Endothelial cell of umbilical vein (primary cell): ENCODE measurements at regions not wholly inside any gene's neighbourhood (a gene's known extent, or its start where the extent isn't known, plus 50 kb on each side); places are given as distances from the start of the nearest gene placed in this dataset.

Experiments
- EZH2 ChIP-seq: IDR thresholded peaks from 2 replicates; pipeline ENCODE4 v1.6.1; 2012; ENCODE audit warnings: borderline replicate concordance, low read depth, mild to moderate bottlenecking, moderate library complexity, low read length, inconsistent platforms; ENCODE audit not compliant: severe bottlenecking
- FOS ChIP-seq: IDR thresholded peaks from 2 replicates; pipeline ENCODE4 v1.6.1; 2011; ENCODE audit warnings: mild to moderate bottlenecking, low read length, moderate library complexity, borderline replicate concordance; ENCODE audit not compliant: insufficient read depth
- MYC ChIP-seq: IDR thresholded peaks from one replicate; pipeline ENCODE4 v1.6.1; 2011; ENCODE audit warnings: mild to moderate bottlenecking, low read depth, low read length
- POLR2A ChIP-seq: IDR thresholded peaks from 2 replicates; pipeline ENCODE4 v1.6.1; 2012; ENCODE audit warnings: low read depth, mild to moderate bottlenecking, control low read depth, low read length
- POLR2AphosphoS5 ChIP-seq: IDR thresholded peaks from 2 replicates; pipeline ENCODE4 v1.6.1; 2012; ENCODE audit warnings: low read depth, mild to moderate bottlenecking, control low read depth, low read length, moderate library complexity; ENCODE audit not compliant: insufficient read depth
- TF ChIP-seq, protein P1 (sequence below), 2 donors: IDR thresholded peaks; 1 replicate in 1 of 2; 2 replicates in 1 of 2; pipeline ENCODE4 v1.5.1; 2011; ENCODE audit warnings: low read length in 2 of 2, mild to moderate bottlenecking in 2 of 2, moderate library complexity in 2 of 2, control low read depth in 1 of 2, inconsistent platforms in 1 of 2, low read depth in 1 of 2; ENCODE audit not compliant: insufficient read depth in 1 of 2; ENCODE audit errors: extremely low read depth in 1 of 2
- TF ChIP-seq, protein P2 (sequence below): IDR thresholded peaks from 2 replicates; pipeline ENCODE4 v1.6.1; 2011; ENCODE audit not compliant: insufficient read depth, insufficient read length

DNA sequence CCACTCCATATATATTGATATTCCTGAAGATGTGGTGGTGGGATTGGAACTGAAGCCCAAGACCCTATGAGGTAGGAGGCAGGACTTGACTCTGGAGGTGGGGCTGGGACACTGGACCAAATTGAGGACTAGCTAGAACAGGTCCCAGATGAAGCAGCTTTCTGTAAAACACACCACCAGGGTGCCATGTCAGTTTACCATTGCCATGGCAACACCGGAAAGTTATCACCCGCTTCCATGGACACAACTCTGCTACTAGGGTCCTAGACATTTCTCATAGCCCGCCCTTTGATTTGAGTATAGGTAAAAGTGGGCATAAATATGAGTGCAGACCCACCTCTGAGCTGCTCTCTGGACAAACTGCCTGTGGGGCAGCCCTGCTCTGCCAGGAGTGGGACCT is 490.5 kb upstream of the PFKP start:
- TF ChIP-seq, protein P1, sequence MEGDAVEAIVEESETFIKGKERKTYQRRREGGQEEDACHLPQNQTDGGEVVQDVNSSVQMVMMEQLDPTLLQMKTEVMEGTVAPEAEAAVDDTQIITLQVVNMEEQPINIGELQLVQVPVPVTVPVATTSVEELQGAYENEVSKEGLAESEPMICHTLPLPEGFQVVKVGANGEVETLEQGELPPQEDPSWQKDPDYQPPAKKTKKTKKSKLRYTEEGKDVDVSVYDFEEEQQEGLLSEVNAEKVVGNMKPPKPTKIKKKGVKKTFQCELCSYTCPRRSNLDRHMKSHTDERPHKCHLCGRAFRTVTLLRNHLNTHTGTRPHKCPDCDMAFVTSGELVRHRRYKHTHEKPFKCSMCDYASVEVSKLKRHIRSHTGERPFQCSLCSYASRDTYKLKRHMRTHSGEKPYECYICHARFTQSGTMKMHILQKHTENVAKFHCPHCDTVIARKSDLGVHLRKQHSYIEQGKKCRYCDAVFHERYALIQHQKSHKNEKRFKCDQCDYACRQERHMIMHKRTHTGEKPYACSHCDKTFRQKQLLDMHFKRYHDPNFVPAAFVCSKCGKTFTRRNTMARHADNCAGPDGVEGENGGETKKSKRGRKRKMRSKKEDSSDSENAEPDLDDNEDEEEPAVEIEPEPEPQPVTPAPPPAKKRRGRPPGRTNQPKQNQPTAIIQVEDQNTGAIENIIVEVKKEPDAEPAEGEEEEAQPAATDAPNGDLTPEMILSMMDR (IDR thresholded peaks at IDR 0.05; ENCODE audit: extremely low read depth in 1 of 2, insufficient read depth in 1 of 2, low read depth in 1 of 2, low read length in 2 of 2), result no peak
- TF ChIP-seq EZH2 (no peak), POLR2A (no peak), MYC (no peak), POLR2AphosphoS5 (no peak), FOS (no peak)
- TF ChIP-seq, protein P2, sequence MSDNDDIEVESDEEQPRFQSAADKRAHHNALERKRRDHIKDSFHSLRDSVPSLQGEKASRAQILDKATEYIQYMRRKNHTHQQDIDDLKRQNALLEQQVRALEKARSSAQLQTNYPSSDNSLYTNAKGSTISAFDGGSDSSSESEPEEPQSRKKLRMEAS, result no peak
